HFF-Myc (cell line): ENCODE measurements at regions not wholly inside any gene's neighbourhood (a gene's known extent, or its start where the extent isn't known, plus 50 kb on each side); places are given as distances from the start of the nearest gene placed in this dataset.

Source experiments
- DNase-seq: peaks from one replicate; pipeline ENCODE4 v3.0.0-alpha.2; 2011; ENCODE audit warnings: low read depth; ENCODE audit errors: extremely low read depth
- H3K4me3 ChIP-seq: replicated peaks from 2 replicates; pipeline ENCODE4 v1.5.1; 2011; ENCODE audit warnings: low read depth, mild to moderate bottlenecking, control low read depth, low read length
- TF ChIP-seq, protein P1 (sequence below): IDR thresholded peaks from 2 replicates; pipeline ENCODE4 v1.5.1; 2012; ENCODE audit warnings: mild to moderate bottlenecking, low read depth, low read length, control low read depth; ENCODE audit errors: missing control alignments

- H3K4me3 ChIP-seq = no peak overlapping the region
- TF ChIP-seq, protein P1, sequence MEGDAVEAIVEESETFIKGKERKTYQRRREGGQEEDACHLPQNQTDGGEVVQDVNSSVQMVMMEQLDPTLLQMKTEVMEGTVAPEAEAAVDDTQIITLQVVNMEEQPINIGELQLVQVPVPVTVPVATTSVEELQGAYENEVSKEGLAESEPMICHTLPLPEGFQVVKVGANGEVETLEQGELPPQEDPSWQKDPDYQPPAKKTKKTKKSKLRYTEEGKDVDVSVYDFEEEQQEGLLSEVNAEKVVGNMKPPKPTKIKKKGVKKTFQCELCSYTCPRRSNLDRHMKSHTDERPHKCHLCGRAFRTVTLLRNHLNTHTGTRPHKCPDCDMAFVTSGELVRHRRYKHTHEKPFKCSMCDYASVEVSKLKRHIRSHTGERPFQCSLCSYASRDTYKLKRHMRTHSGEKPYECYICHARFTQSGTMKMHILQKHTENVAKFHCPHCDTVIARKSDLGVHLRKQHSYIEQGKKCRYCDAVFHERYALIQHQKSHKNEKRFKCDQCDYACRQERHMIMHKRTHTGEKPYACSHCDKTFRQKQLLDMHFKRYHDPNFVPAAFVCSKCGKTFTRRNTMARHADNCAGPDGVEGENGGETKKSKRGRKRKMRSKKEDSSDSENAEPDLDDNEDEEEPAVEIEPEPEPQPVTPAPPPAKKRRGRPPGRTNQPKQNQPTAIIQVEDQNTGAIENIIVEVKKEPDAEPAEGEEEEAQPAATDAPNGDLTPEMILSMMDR = no peak
- no peak for DNase-seq
Observed at GRCh38 chr1:185486346-185486745, 169.3 kb upstream of the IVNS1ABP start.

DNA sequence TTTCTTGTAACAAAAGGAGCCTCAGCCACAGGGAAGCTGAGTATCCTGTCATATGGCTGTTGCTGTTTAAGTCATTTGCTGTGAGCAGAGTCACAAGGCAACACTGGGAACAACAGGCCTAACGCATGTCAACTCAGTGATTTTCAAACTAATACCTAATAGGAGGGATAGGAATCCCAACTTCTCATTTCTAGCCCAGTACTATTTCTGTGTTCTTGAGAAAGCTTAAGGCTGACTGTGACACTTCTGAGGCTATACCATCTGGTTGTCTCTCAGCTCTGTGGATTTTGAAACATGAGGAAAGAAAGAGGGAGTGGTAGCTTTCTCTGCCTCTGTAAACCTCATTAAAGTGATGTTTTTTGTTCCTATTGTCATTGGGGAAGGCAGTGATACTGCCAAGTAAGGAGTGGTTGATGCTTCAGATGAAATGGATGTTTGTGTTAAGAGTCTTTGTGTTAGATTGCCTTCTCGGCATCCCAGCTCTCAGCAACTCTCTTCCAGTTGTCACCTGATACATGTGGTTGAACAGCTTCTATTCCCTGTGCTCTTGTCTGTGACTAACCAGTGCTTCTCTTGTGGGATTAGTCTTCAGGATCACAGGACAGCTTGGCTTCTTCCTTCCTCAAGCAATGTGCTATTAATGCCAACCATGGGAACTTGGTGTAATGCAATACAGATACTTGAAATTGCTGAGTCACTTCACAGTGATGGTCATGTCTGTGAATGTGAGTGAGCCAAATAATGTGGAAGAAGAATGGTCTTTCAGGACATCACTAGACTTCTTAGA, 166.8 kb upstream of the IVNS1ABP start:
- peak; percentile 69 for DNase-seq
- TF ChIP-seq, protein P1 = no peak
- no peak overlapping the region for H3K4me3 ChIP-seq

- H3K4me3 ChIP-seq = no peak overlapping the region
- TF ChIP-seq, protein P1 = no peak
- DNase-seq = no peak
Observed at GRCh38 chr1:185483217-185483616, 166.2 kb upstream of the IVNS1ABP start.

DNA sequence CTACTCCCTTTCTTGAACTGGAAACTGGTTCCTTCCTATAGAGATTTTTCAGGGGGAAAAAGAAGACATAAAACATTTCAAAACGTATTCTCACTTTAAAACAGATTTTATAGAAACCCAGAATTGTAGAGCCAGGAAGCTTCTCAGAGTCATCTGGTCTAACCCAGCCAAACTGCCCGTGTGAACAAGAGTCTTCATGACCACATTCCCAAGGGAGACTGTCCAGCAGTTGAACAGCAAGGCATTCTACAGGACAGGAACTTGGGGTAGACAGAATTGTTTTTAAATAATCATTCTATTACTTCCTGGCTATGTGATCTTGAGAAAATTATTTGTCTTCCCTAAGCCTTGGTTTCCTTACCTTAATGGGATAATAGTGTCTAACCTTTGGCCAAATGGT, 163.5 kb upstream of the IVNS1ABP start:
- no peak overlapping the region for H3K4me3 ChIP-seq
- TF ChIP-seq, protein P1 = no peak
- DNase-seq = no peak

DNA sequence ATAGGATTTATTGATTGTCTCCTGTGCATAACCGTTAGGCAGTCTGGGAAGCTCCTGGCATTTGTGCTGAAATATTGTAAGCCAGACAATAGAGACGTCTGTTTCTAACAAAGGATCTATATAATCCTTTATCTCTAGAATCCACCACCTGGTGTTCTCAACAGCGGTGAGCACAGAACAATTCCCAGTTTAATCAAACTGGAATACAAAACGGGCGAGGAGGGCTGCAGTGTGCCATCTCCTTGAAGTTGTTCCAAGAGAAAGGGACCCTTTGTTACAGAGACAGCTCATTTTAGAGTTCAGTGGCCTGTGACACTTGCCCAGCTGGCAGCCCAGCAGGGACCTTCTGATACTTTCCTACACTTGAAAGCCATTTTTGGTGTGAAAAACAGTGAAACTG, 162.8 kb upstream of the IVNS1ABP start:
- no peak for DNase-seq
- TF ChIP-seq, protein P1 = no peak
- no peak overlapping the region for H3K4me3 ChIP-seq

DNA sequence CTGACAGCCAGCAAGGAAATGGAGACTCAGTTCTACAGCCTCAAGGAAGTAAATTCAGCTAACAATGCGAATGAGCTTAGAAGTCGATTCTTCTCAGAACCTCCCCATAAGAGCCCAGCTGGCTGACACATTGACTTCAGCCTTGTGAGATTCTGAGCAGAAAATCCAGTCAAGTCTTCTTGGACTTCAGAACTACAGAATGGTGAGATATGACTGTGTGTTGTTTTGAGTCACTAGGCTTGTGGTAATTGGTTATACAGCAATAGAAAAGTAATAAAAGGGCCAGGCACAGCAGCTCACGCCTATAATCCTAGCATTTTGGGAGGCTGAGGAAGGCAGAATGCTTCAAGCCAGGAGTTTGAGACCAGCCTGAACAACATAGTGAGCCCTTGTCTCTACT, 161.8 kb upstream of the IVNS1ABP start:
- DNase-seq = no peak
- TF ChIP-seq, protein P1 = no peak
- H3K4me3 ChIP-seq = no peak overlapping the region
